ENCODE measurements at regions not wholly inside any gene's neighbourhood (a gene's known extent, or its start where the extent isn't known, plus 50 kb on each side); places are given as distances from the start of the nearest gene placed in this dataset.
"Not testable (repeated sequence)": the region's sequence is repeated elsewhere in the genome, so short reads cannot be mapped to it uniquely, and the experiment has no call there.

GRCh38 chr10:124324451-124324850 lies 94.3 kb downstream of the OAT start:
- DNase-seq: no peak

DNA sequence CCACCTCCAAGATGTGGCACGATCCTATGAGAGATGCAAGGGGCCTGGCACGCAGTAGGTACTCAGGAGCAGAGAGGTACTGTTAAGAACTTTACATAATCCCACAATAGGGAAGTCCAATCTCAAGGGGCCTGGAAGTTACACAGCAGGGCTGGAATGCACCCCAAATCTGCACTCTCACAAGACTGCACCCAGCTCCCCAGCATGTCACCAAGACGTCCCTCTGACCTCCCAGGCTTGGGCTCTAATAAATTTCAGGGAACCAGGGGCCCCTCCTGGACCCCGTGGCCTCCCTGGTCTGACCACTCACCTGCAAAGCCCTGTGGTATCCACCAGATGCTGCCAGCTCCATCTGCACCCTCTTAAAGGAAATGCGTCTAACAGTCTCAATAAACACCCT lies 94.9 kb downstream of the OAT start:
- DNase-seq: no peak

GRCh38 chr10:124323111-124323725 lies 95.5 kb downstream of the OAT start:
- DNase-seq: no peak

- no peak for DNase-seq
Observed at GRCh38 chr10:124322191-124322980, 96.3 kb downstream of the OAT start.

- no peak for DNase-seq
Observed at GRCh38 chr10:124321433-124322089, 97.2 kb downstream of the OAT start.

DNA sequence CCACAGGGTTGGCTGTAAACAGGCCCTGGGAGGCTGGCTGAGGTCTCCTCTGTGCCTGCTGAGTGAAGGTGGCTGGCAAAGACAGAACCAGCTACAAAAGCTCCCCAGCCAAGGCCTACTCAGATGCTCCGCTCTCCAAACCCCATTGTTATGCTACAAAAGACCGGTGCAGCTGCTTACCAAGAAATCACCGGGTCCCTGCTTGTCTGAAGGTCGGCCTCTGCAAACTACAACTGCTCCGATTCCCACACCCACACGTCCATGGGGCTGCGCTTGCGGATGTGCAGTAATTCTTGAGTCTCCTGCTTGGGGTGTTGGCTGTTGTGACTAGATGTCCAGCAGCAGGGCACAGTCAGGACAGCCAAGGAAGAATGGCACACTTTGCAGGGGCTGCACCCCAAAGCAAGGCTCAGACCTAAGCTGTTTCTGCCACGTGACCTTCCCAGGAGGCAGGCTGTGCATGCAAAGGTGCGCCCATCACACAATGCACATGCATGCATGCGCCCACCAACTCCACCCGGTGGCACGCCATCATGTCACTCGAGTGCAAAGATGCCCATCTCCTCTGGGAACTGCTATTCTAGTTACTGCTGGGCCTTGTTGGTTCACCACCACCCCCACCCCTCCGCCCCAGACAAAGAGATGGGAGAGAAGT lies 97.8 kb downstream of the OAT start:
- DNase-seq: no peak

DNA sequence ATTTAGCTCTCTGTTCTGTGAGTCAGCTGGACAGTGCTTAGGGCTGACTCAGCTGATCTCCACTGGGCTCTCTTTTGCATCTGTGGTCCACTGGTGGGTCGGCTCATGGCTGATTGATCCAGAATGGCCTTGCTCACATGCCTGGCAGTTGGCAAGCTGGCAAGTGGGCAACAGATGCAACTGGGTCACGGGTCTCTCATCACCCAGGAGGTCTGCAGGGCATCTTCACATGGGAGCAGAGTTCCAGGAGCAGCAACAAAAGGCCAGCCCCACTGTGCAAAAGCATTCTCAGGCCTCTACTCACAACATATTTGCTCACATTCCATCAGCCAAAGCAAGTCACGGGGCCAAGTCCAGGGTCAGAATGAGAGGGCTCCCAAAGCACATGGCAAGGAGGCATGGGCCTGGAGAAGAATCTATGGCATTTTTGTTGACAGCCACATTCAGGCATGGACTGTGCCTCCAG lies 98.8 kb downstream of the OAT start:
- DNase-seq: no peak

DNA sequence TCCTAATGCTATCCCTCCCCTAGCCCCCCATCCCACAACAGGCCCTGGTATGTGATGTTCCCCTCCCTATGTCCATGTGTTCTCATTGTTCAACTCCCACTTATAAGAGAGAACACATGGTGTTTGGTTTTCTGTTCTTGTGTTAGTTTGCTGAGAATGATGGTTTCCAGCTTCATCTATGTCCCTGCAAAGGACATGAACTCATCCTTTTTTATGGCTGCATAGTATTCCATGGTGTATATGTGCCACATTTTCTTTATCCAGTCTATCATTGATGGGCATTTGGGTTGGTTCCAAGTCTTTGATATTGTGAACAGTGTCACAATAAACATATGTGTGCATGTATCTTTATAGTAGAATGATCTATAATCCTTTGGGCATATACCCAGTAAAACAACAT lies 99.2 kb downstream of the OAT start:
- DNase-seq: not testable (repeated sequence)

DNA sequence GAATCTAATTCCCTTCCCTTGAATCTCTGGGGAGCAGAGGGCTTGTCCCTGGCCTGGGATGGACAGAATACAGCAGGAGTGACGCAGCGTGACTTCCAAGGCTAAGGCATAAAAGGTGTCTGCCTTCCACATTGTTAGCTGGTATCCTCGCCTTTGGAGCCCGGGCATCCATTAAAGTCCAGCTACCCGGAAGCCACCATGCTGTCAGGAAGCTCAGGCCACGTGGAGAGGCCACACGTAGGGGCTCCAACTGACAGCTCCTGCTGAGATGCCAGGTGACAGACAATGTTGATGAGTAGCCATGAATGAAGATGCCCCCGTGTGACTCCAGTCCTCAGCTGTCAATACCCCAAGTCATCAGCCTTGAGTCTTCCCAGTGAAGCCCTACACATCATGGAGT lies 99.9 kb downstream of the OAT start:
- DNase-seq: no peak

- no peak for DNase-seq
Observed at GRCh38 chr10:124318076-124318475, 100.6 kb downstream of the OAT start.

- DNase-seq: no peak
Observed at GRCh38 chr10:124316326-124316725, 102.4 kb downstream of the OAT start.

DNA sequence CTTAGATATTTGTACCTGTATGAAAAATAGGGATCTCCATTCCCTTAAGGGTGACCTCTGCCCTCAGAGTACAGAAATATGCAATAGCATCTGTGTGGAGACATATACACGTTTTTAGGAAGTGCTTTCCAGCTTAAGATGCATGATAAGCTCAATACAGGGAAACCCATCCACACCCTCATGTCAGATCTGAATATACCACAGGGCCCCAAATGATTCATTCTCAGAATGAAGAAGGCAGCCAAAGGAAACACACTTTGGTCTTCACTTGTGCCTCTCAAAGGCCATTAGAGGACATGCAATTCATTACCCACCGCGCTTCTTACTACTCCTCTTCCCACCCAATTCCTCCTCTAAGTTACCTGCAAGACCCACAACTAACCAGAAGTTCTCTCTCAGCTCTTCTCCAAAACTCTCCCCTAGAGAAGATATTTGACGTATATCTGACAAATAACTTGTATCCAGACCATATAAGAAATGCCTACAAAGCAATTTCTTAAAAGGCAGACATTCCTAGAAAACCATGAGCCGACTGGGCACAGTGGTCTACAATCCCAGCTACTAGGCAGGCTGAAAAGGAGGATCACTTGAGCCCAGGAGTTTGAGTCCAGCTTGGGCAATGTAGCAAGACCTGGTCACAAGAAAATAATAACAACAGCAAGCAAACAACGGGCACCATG lies 103.0 kb downstream of the OAT start:
- DNase-seq: no peak

GRCh38 chr10:124313374-124313773 lies 105.3 kb downstream of the OAT start:
- DNase-seq: no peak

- no peak for DNase-seq
Observed at GRCh38 chr10:124308811-124309210, 109.9 kb downstream of the OAT start.

- DNase-seq: no peak
Observed at GRCh38 chr10:124308056-124308645, 110.6 kb downstream of the OAT start.

GRCh38 chr10:124307591-124307990 lies 111.1 kb downstream of the OAT start:
- no peak for DNase-seq

DNA sequence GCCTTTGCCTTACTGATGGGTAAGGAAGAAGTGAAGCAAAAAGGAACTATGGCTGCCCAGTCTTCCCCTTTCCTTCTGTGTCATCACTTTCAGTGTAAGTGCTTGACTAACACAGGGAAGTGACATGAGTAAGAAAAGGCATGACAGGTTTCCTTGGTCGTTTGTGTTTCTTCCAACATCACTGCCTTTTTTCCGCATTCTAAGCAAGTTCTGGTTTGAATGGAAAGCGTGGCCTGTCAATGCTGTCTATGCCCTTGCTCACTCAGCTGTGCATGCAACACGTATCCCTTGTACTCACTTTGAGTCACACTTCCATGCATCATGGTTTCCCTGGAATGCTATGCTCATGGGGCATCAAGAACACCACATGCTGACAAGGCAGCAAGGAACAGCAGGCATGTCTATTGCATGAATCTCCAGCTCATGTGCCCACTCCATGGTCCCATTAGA lies 111.8 kb downstream of the OAT start:
- no peak for DNase-seq

DNA sequence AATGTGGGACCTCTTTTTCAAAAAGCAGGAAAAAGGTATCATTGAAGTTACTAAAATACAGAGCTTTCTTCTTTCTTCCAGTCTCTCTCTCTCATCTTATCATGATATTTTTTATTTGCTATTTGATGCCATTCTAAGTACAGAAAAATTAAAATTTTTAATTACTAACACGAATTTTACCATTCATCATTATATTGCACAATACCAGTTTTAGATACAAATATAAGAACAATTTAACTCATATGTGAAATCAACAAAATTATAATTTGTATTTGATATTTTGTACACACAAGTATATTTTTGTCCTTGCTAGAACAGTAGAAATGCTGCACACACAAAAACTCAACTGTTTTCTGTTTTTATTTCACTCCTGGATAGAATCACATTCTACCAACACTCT lies 112.2 kb downstream of the OAT start:
- no peak for DNase-seq

DNA sequence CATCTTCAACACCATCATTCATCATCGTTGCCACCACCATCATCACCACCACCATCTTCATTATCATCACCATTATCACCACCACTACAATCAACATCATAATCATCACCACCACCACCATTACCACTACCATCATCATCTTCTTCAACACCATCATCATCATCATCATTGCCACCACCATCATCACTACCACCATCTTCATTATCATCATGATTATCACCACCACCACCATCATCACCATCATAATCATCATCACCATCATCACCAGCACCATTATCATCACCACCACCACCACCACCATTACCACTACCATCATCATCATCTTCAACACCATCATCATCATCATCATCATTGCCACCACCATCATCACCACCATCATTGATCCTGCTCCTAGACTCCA lies 112.7 kb downstream of the OAT start:
- no peak for DNase-seq

GRCh38 chr10:124305131-124305530 lies 113.6 kb downstream of the OAT start:
- no peak for DNase-seq

DNA sequence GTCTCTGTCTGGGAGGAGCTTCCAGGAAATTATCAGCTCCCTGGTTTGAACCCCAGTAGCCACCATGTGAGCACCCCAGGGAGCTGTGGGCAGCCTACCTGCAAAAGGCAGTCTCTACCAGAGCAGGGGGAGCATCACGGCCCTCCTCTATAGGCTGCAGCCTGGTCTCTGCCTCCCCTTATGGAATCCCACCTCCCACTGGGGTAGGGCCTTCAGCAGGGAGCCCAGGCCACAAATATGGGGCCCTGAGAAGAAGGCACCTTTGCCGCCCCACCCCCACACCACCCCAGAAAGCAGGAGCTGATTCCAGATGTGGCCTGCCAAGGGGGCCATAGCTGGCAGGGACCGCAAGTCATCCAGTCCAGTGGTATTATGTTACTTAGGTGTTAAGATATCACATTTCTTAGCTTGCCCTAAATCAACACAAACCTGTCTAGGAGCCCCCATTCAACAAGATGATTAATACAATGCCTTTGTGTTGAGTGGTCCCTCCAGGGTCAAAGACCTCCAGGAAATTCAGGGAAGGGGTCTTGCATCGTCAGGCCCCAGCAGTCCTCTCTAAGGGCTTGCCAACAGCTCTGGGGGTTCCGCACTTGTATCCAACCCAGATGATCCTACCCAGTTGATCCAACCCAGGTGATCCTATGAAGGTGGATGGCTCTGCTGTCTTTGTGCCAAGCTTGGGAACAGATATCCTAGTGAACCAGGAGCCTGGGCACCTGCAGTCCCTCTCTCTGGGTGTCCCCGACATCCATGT lies 114.9 kb downstream of the OAT start:
- DNase-seq: no peak
